Stimulated activated naive B cell treated with anti-CD40 and anti-IgM and Interleukin-4, amounts not matched to agents 10 μg/mL and 1 μg/mL and 100 μg/mL, for 72 hours (primary cell): ENCODE measurements at regions not wholly inside any gene's neighbourhood (a gene's known extent, or its start where the extent isn't known, plus 50 kb on each side); places are given as distances from the start of the nearest gene placed in this dataset.
A peak's percentile ranks its signal among the peaks of the same experiment; 100 is the strongest.

Source experiments
- ATAC-seq, 2 donors: fragments of 150-1000 bp; cut with Tn5 transposase; replicated peaks; 2 replicates each; pipeline ENCODE4 v1.10.0; 2021; ENCODE audit warnings: moderate library complexity in 1 of 2
- DNase-seq: peaks from one replicate; pipeline ENCODE4 v3.0.0; 2021
- H3K27ac Mint-ChIP-seq: one replicate; pipeline ENCODE4 v1.8.0; 2022; ENCODE audit warnings: mild to moderate bottlenecking, mixed read lengths
- H3K27me3 Mint-ChIP-seq, 2 donors: one replicate each; pipeline ENCODE4 v1.8.0; 2022; ENCODE audit warnings: mixed read lengths in 2 of 2
- H3K36me3 Mint-ChIP-seq, 2 donors: one replicate each; pipeline ENCODE4 v1.8.0; 2022; ENCODE audit warnings: mixed read lengths in 2 of 2, mild to moderate bottlenecking in 1 of 2
- H3K4me1 Mint-ChIP-seq, 2 donors: one replicate each; pipeline ENCODE4 v1.8.0; 2022; ENCODE audit warnings: mixed read lengths in 2 of 2, mild to moderate bottlenecking in 1 of 2
- H3K4me3 Mint-ChIP-seq, 2 donors: one replicate each; pipeline ENCODE4 v1.8.0; 2022; ENCODE audit warnings: mild to moderate bottlenecking in 2 of 2, mixed read lengths in 2 of 2, moderate library complexity in 1 of 2
- H3K9me3 Mint-ChIP-seq, 2 donors: one replicate each; pipeline ENCODE4 v1.8.0; 2022; ENCODE audit warnings: mixed read lengths in 2 of 2, mild to moderate bottlenecking in 1 of 2

GRCh38 chr3:106403371-106404145, 534.7 kb upstream of the CBLB start:
- DNase-seq = no peak
- Mint-ChIP-seq H3K36me3 (no peaks in the 10 kb centered on the region), H3K27me3 (no peaks in the 10 kb centered on the region), H3K4me1 (peaks cover 8 to 17% of the 10 kb centered on the region in 2 donors), H3K9me3 (no peaks in the 10 kb centered on the region), H3K27ac (no peak overlapping the region), H3K4me3 (no peak overlapping the region)
- no peak for ATAC-seq

GRCh38 chr3:106413683-106414082, 544.9 kb upstream of the CBLB start:
- no peak for DNase-seq
- Mint-ChIP-seq H3K9me3 (peaks cover 8 to 11% of the 10 kb centered on the region in 2 donors), H3K4me3 (no peak overlapping the region), H3K36me3 (peaks cover 0 to 5% of the 10 kb centered on the region in 2 donors), H3K27ac (no peak overlapping the region), H3K27me3 (no peaks in the 10 kb centered on the region), H3K4me1 (peaks cover 4 to 6% of the 10 kb centered on the region in 2 donors)
- no peak for ATAC-seq

GRCh38 chr3:106420628-106421027, 551.8 kb upstream of the CBLB start:
- no peak overlapping the region for H3K27ac Mint-ChIP-seq
- no peaks in the 10 kb centered on the region for H3K27me3 Mint-ChIP-seq
- H3K4me1 Mint-ChIP-seq = peaks cover 28 to 57% of the 10 kb centered on the region in 2 donors
- peak overlapping the region; percentile 18 to 24 for H3K4me3 Mint-ChIP-seq
- DNase-seq (no peak), ATAC-seq (peak; percentile 47 to 67)
- peaks cover 12 to 18% of the 10 kb centered on the region in 2 donors for H3K36me3 Mint-ChIP-seq
- peaks cover 12 to 14% of the 10 kb centered on the region in 2 donors for H3K9me3 Mint-ChIP-seq

GRCh38 chr3:106421426-106421825, 552.6 kb upstream of the CBLB start:
- peaks cover 12 to 18% of the 10 kb centered on the region in 2 donors for H3K36me3 Mint-ChIP-seq
- peaks cover 12 to 14% of the 10 kb centered on the region in 2 donors for H3K9me3 Mint-ChIP-seq
- peak overlapping the region in 1 of 2 donors; percentile 48 for H3K4me3 Mint-ChIP-seq
- DNase-seq (no peak), ATAC-seq (no peak)
- H3K27ac Mint-ChIP-seq = no peak overlapping the region
- no peaks in the 10 kb centered on the region for H3K27me3 Mint-ChIP-seq
- peaks cover 32 to 63% of the 10 kb centered on the region in 2 donors for H3K4me1 Mint-ChIP-seq

GRCh38 chr3:106421909-106422308, 553.1 kb upstream of the CBLB start:
- Mint-ChIP-seq H3K36me3 (peaks cover 12 to 18% of the 10 kb centered on the region in 2 donors), H3K4me1 (peaks cover 32 to 63% of the 10 kb centered on the region in 2 donors)
- no peak for ATAC-seq

GRCh38 chr3:106423321-106424225, 554.8 kb upstream of the CBLB start:
- peaks cover 29 to 71% of the 10 kb centered on the region in 2 donors for H3K4me1 Mint-ChIP-seq
- DNase-seq = peak; percentile 8
- H3K36me3 Mint-ChIP-seq = peaks cover 12 to 15% of the 10 kb centered on the region in 2 donors
- H3K27me3 Mint-ChIP-seq = no peaks in the 10 kb centered on the region
- ATAC-seq = peak; percentile 76 to 79
- H3K4me3 Mint-ChIP-seq = peak overlapping the region; percentile 62 to 63
- peak overlapping the region; percentile 88 for H3K27ac Mint-ChIP-seq
- H3K9me3 Mint-ChIP-seq = peaks cover 10 to 14% of the 10 kb centered on the region in 2 donors

More at GRCh38 chr3:106421909-106422308, 553.1 kb upstream of the CBLB start:
- Mint-ChIP-seq H3K27me3 (no peaks in the 10 kb centered on the region), H3K27ac (no peak overlapping the region), H3K9me3 (peaks cover 12 to 14% of the 10 kb centered on the region in 2 donors), H3K4me3 (peak overlapping the region; percentile 7 to 11)
- no peak for DNase-seq

GRCh38 chr3:106425026-106425425, 556.2 kb upstream of the CBLB start:
- Mint-ChIP-seq H3K4me3 (no peak overlapping the region), H3K4me1 (peaks cover 35 to 71% of the 10 kb centered on the region in 2 donors), H3K9me3 (peaks cover 14 to 20% of the 10 kb centered on the region in 2 donors), H3K27me3 (no peaks in the 10 kb centered on the region), H3K27ac (peak overlapping the region; percentile 63), H3K36me3 (peaks cover 13 to 16% of the 10 kb centered on the region in 2 donors)
- no peak for DNase-seq
- ATAC-seq = no peak

GRCh38 chr3:106425916-106426315, 557.1 kb upstream of the CBLB start:
- no peaks in the 10 kb centered on the region for H3K27me3 Mint-ChIP-seq
- ATAC-seq (no peak), DNase-seq (no peak)
- H3K4me1 Mint-ChIP-seq = peaks cover 31 to 62% of the 10 kb centered on the region in 2 donors
- peaks cover 11 to 13% of the 10 kb centered on the region in 2 donors for H3K36me3 Mint-ChIP-seq
- H3K27ac Mint-ChIP-seq = no peak overlapping the region
- peaks cover 11 to 17% of the 10 kb centered on the region in 2 donors for H3K9me3 Mint-ChIP-seq
- no peak overlapping the region for H3K4me3 Mint-ChIP-seq

- peak; percentile 81 to 84 for ATAC-seq
- H3K27ac Mint-ChIP-seq = no peak overlapping the region
- H3K9me3 Mint-ChIP-seq = peaks cover 4 to 6% of the 10 kb centered on the region in 2 donors
Measured at GRCh38 chr3:106428565-106428994, 559.8 kb upstream of the CBLB start.

GRCh38 chr3:106431721-106432120, 562.9 kb upstream of the CBLB start:
- ATAC-seq (no peak), DNase-seq (no peak)
- Mint-ChIP-seq H3K9me3 (peaks cover 4 to 6% of the 10 kb centered on the region in 2 donors), H3K4me1 (peaks cover 13 to 21% of the 10 kb centered on the region in 2 donors), H3K36me3 (peaks cover 3 to 4% of the 10 kb centered on the region in 2 donors), H3K27ac (no peak overlapping the region), H3K4me3 (no peak overlapping the region), H3K27me3 (no peaks in the 10 kb centered on the region)

More at GRCh38 chr3:106428565-106428994, 559.8 kb upstream of the CBLB start:
- H3K4me1 Mint-ChIP-seq = peaks cover 21 to 44% of the 10 kb centered on the region in 2 donors
- no peak overlapping the region for H3K4me3 Mint-ChIP-seq
- DNase-seq = no peak
- no peaks in the 10 kb centered on the region for H3K27me3 Mint-ChIP-seq
- H3K36me3 Mint-ChIP-seq = peaks cover 3 to 4% of the 10 kb centered on the region in 2 donors

- Mint-ChIP-seq H3K27me3 (no peaks in the 10 kb centered on the region), H3K27ac (peak overlapping the region; percentile 79), H3K4me3 (no peak overlapping the region), H3K9me3 (no peaks in the 10 kb centered on the region), H3K36me3 (no peaks in the 10 kb centered on the region), H3K4me1 (peaks cover 5 to 6% of the 10 kb centered on the region in 2 donors)
- ATAC-seq (no peak), DNase-seq (no peak)
Measured at GRCh38 chr3:106435899-106436453, 567.2 kb upstream of the CBLB start.

GRCh38 chr3:106438887-106439286, 570.1 kb upstream of the CBLB start:
- H3K27ac Mint-ChIP-seq = no peak overlapping the region
- no peak for DNase-seq
- no peaks in the 10 kb centered on the region for H3K27me3 Mint-ChIP-seq
- peaks cover 5 to 6% of the 10 kb centered on the region in 2 donors for H3K4me1 Mint-ChIP-seq
- no peaks in the 10 kb centered on the region for H3K36me3 Mint-ChIP-seq
- no peaks in the 10 kb centered on the region for H3K9me3 Mint-ChIP-seq
- no peak for ATAC-seq
- H3K4me3 Mint-ChIP-seq = no peak overlapping the region

GRCh38 chr3:106440672-106441071, 571.9 kb upstream of the CBLB start:
- H3K4me3 Mint-ChIP-seq = no peak overlapping the region
- H3K36me3 Mint-ChIP-seq = no peaks in the 10 kb centered on the region
- no peak for ATAC-seq
- H3K27ac Mint-ChIP-seq = no peak overlapping the region
- no peaks in the 10 kb centered on the region for H3K9me3 Mint-ChIP-seq
- no peak for DNase-seq
- peaks cover 4 to 5% of the 10 kb centered on the region in 2 donors for H3K4me1 Mint-ChIP-seq
- no peaks in the 10 kb centered on the region for H3K27me3 Mint-ChIP-seq

- Mint-ChIP-seq H3K36me3 (peaks cover 3 to 9% of the 10 kb centered on the region in 2 donors), H3K4me3 (no peak overlapping the region), H3K9me3 (peaks cover 8 to 10% of the 10 kb centered on the region in 2 donors), H3K27me3 (no peaks in the 10 kb centered on the region), H3K27ac (no peak overlapping the region), H3K4me1 (peaks cover 0 to 5% of the 10 kb centered on the region in 2 donors)
- DNase-seq (no peak), ATAC-seq (no peak)
Measured at GRCh38 chr3:106446271-106446670, 577.5 kb upstream of the CBLB start.
